ENCODE measurements at regions not wholly inside any gene's neighbourhood (a gene's known extent, or its start where the extent isn't known, plus 50 kb on each side); places are given as distances from the start of the nearest gene placed in this dataset.

DNA sequence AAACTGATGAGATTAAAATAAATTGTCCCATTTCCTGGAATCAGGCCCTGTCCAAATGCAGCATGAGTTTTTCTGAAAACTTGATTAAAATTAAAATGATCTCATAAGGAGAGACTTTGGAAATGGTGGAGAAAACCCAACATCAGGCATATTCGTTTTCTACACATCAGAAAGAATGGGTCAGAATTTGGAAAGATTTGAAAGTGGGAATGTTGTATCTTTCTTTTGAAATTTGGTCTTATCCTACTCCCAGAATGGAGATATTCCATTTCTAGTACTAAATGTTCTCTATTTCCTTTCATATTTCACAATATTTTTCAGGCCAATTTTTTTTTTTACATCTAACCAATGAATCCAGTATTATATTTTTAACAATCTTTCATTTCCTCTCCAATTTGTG, 223.9 kb upstream of the RXFP2 start:
- no peak overlapping the region for H3K27ac ChIP-seq (ENCODE audit: control insufficient read depth, insufficient read depth)

More for the DNA sequence above, 223.9 kb upstream of the RXFP2 start:
- H3K4me1 ChIP-seq (ENCODE audit: control insufficient read depth, insufficient read depth, low read length) = no peaks in the 10 kb centered on the region
- no peak overlapping the region for H3K9ac ChIP-seq (ENCODE audit: control insufficient read depth, insufficient read depth, low read length)
- H3K4me2 ChIP-seq (ENCODE audit: control insufficient read depth, insufficient read depth) = no peak overlapping the region
- POLR2A ChIA-PET = no interaction called here
- H3K9me3 ChIP-seq (replicated peaks; ENCODE audit: control insufficient read depth, insufficient read depth, low read length) = no peaks in the 10 kb centered on the region
- no peak overlapping the region for H2AFZ ChIP-seq (ENCODE audit: control insufficient read depth, low read depth, low read length)
- CTCF ChIA-PET = no interaction called here
- ATAC-seq (no peak), FAIRE-seq (no peak), DNase-seq (ENCODE audit: low read depth, low spot score) (no peak)
- no TSS peak for BruUV-seq (replicated peaks)
- no peak overlapping the region for H3K4me3 ChIP-seq
- H3K27me3 ChIP-seq (replicated peaks in 1 of 2; ENCODE audit: control insufficient read depth in 2 of 2, insufficient read depth in 2 of 2, low read length in 1 of 2) = no peaks in the 10 kb centered on the region
- SMC1A ChIA-PET (ENCODE audit: uncharacterized antibody, unreplicated experiment) = no interaction called here
- in situ Hi-C loops (cut with MboI) = no loop called here
- H3K36me3 ChIP-seq (ENCODE audit: control insufficient read depth in 2 of 2, insufficient read depth in 2 of 2, low read length in 1 of 2) = no peaks in the 10 kb centered on the region
- no peaks in the 10 kb centered on the region for H3K79me2 ChIP-seq (ENCODE audit: control insufficient read depth, insufficient read depth, low read length)
- 0% methylated on average over 1 of the region's 1 CpG for WGBS (ENCODE audit: insufficient coverage, insufficient replicate concordance, low lambda C conversion rate, missing lambda C conversion rate)
- RAD21 ChIA-PET (ENCODE audit: unreplicated experiment) = no interaction called here
- intact Hi-C loops (cut with micrococcal nuclease; ENCODE audit: unreplicated experiment) = no loop called here
- H4K20me1 ChIP-seq (ENCODE audit: control insufficient read depth, insufficient read depth) = no peaks in the 10 kb centered on the region
- no peak for TF ChIP-seq BHLHE40 (IDR thresholded peaks at IDR 0.05; ENCODE audit: borderline replicate concordance in 1 of 2, low read depth in 2 of 2, low read length in 1 of 2)
- TF ChIP-seq MEF2B (IDR thresholded peaks at IDR 0.05; ENCODE audit: partially characterized antibody, poor library complexity, severe bottlenecking) = no peak
- TF ChIP-seq BMI1 (IDR thresholded peaks at IDR 0.05; ENCODE audit: borderline replicate concordance) = no peak
- TF ChIP-seq SPI1 (IDR thresholded peaks at IDR 0.05; ENCODE audit: borderline replicate concordance, insufficient read depth, low read depth, low read length) = no peak
- no peak for TF ChIP-seq RBBP5 (conservative IDR thresholded peaks at IDR 0.05)
- TF ChIP-seq MYB (IDR thresholded peaks at IDR 0.05; ENCODE audit: borderline replicate concordance, low read depth, low read length) = no peak
- no peak for TF ChIP-seq TBL1XR1 (IDR thresholded peaks at IDR 0.05; ENCODE audit: low read depth, low read length)
- TF ChIP-seq CREM (IDR thresholded peaks at IDR 0.05; ENCODE audit: low read depth) = no peak
- TF ChIP-seq, protein P1, sequence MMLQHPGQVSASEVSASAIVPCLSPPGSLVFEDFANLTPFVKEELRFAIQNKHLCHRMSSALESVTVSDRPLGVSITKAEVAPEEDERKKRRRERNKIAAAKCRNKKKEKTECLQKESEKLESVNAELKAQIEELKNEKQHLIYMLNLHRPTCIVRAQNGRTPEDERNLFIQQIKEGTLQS (IDR thresholded peaks at IDR 0.05; ENCODE audit: borderline replicate concordance, extremely low read depth, low read depth, low read length) = no peak
- TF ChIP-seq ZNF622 (IDR thresholded peaks at IDR 0.05) = no peak
- TF ChIP-seq IKZF1 (conservative IDR thresholded peaks at IDR 0.05) = no peak
- TF ChIP-seq SUPT20H (IDR thresholded peaks at IDR 0.05; ENCODE audit: borderline replicate concordance, control insufficient read depth, low read depth, low read length) = no peak
- TF ChIP-seq NBN (IDR thresholded peaks at IDR 0.05) = no peak
- no peak for TF ChIP-seq POLR2AphosphoS2 (IDR thresholded peaks at IDR 0.05; ENCODE audit: low read depth, low read length)
- TF ChIP-seq, protein P2, sequence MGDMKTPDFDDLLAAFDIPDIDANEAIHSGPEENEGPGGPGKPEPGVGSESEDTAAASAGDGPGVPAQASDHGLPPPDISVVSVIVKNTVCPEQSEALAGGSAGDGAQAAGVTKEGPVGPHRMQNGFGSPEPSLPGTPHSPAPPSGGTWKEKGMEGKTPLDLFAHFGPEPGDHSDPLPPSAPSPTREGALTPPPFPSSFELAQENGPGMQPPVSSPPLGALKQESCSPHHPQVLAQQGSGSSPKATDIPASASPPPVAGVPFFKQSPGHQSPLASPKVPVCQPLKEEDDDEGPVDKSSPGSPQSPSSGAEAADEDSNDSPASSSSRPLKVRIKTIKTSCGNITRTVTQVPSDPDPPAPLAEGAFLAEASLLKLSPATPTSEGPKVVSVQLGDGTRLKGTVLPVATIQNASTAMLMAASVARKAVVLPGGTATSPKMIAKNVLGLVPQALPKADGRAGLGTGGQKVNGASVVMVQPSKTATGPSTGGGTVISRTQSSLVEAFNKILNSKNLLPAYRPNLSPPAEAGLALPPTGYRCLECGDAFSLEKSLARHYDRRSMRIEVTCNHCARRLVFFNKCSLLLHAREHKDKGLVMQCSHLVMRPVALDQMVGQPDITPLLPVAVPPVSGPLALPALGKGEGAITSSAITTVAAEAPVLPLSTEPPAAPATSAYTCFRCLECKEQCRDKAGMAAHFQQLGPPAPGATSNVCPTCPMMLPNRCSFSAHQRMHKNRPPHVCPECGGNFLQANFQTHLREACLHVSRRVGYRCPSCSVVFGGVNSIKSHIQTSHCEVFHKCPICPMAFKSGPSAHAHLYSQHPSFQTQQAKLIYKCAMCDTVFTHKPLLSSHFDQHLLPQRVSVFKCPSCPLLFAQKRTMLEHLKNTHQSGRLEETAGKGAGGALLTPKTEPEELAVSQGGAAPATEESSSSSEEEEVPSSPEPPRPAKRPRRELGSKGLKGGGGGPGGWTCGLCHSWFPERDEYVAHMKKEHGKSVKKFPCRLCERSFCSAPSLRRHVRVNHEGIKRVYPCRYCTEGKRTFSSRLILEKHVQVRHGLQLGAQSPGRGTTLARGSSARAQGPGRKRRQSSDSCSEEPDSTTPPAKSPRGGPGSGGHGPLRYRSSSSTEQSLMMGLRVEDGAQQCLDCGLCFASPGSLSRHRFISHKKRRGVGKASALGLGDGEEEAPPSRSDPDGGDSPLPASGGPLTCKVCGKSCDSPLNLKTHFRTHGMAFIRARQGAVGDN (IDR thresholded peaks at IDR 0.05) = no peak
- TF ChIP-seq RB1 (IDR thresholded peaks at IDR 0.05; ENCODE audit: borderline replicate concordance) = no peak
- TF ChIP-seq HCFC1 (IDR thresholded peaks at IDR 0.05; ENCODE audit: low read length) = no peak
- TF ChIP-seq JUND (IDR thresholded peaks at IDR 0.05; ENCODE audit: low read depth, low read length) = no peak

Measured in GM12878 (cell line).